ENCODE measurements at regions not wholly inside any gene's neighbourhood (a gene's known extent, or its start where the extent isn't known, plus 50 kb on each side); places are given as distances from the start of the nearest gene placed in this dataset.

- TF ChIP-seq CTCF (IDR thresholded peaks at IDR 0.05; ENCODE audit: control extremely low read depth in 1 of 3, insufficient read depth in 1 of 3, low read depth in 1 of 3, low read length in 3 of 3) (no peak), ATF3 (IDR thresholded peaks at IDR 0.05; ENCODE audit: insufficient read depth, low read depth, low read length) (no peak), SRF (IDR thresholded peaks at IDR 0.05; ENCODE audit: low read depth, low read length) (no peak), POU5F1 (IDR thresholded peaks at IDR 0.05; ENCODE audit: low read depth, low read length) (no peak), TAF1 (IDR thresholded peaks at IDR 0.05; ENCODE audit: low read depth, low read length) (no peak), CEBPB (IDR thresholded peaks at IDR 0.05; ENCODE audit: low read depth, low read length) (no peak), TEAD4 (IDR thresholded peaks at IDR 0.05; ENCODE audit: low read depth, low read length) (no peak), POLR2A (IDR thresholded peaks at IDR 0.05; ENCODE audit: control extremely low read depth in 1 of 2, low read depth in 2 of 2, low read length in 2 of 2) (no peak), USF2 (IDR thresholded peaks at IDR 0.05; ENCODE audit: low read length) (no peak)
These were observed 867.4 kb upstream of the ADGRL2 start for GRCh38 chr1:80933346-80933745.

Measured in H1 (cell line).